ENCODE measurements at regions not wholly inside any gene's neighbourhood (a gene's known extent, or its start where the extent isn't known, plus 50 kb on each side); places are given as distances from the start of the nearest gene placed in this dataset.

- no TSS peak for BruUV-seq (replicated peaks)
- DNase-seq (ENCODE audit: low read depth, low spot score) (no peak), ATAC-seq (no peak)
- intact Hi-C loops (cut with micrococcal nuclease; ENCODE audit: unreplicated experiment) (loop anchor here (10.0 kb wide), 1 partner anchor 141 kb away; no protein-coding TSS in a partner anchor), in situ Hi-C loops (cut with HindIII; ENCODE audit: low pct_unique_long_range_greater_than_20kb, low sequenced_read_pairs) (no loop called here)
- Histone ChIP-seq H3K4me3 (ENCODE audit: low read depth in 2 of 2, low read length in 2 of 2) (no peak overlapping the region), H3K27ac (ENCODE audit: low read length) (no peak overlapping the region), H3K27me3 (ENCODE audit: control insufficient read depth, insufficient read depth, low read length) (no peaks in the 10 kb centered on the region), H3K4me1 (ENCODE audit: control insufficient read depth, insufficient read depth, low read length) (peaks cover 5% of the 10 kb centered on the region), H3K36me3 (ENCODE audit: control insufficient read depth, insufficient read depth, low read length) (no peaks in the 10 kb centered on the region), H3K9me3 (ENCODE audit: control insufficient read depth, insufficient read depth, low read depth, low read length) (no peaks in the 10 kb centered on the region)
- CTCF ChIA-PET: no interaction called here
- no peak for TF ChIP-seq SIN3A (IDR thresholded peaks at IDR 0.05; ENCODE audit: borderline replicate concordance, insufficient read depth, low read depth, low read length)
- no peak for TF ChIP-seq TCF7L2 (IDR thresholded peaks at IDR 0.05; ENCODE audit: low read depth, low read length)
- POLR2A ChIA-PET: no interaction called here
These were observed 146.8 kb upstream of the SOX9 start for GRCh38 chr17:71974051-71974450.

GRCh38 chr17:71975331-71975801 is 145.5 kb upstream of the SOX9 start:
- intact Hi-C loops (cut with micrococcal nuclease; ENCODE audit: unreplicated experiment): loop anchor here (10.0 kb wide), 1 partner anchor 139 kb away; no protein-coding TSS in a partner anchor
- Histone ChIP-seq H3K4me3 (ENCODE audit: low read depth in 2 of 2, low read length in 2 of 2) (peak overlapping the region; percentile 10 to 51), H3K36me3 (ENCODE audit: control insufficient read depth, insufficient read depth, low read length) (no peaks in the 10 kb centered on the region), H3K9me3 (ENCODE audit: control insufficient read depth, insufficient read depth, low read depth, low read length) (no peaks in the 10 kb centered on the region), H3K4me1 (ENCODE audit: control insufficient read depth, insufficient read depth, low read length) (peaks cover 5% of the 10 kb centered on the region), H3K27me3 (ENCODE audit: control insufficient read depth, insufficient read depth, low read length) (no peaks in the 10 kb centered on the region), H3K27ac (ENCODE audit: low read length) (peak overlapping the region; percentile 18)
- no peak for DNase-seq (ENCODE audit: low read depth, low spot score)
- ChIA-PET CTCF (no interaction called here), POLR2A (interaction anchor here (0.7 kb wide), 1 partner anchor 25 kb away, joined by 19 read pairs; no protein-coding TSS in a partner anchor)
- no TSS peak for BruUV-seq (replicated peaks)
- ATAC-seq: peak; percentile 86
- no peak for TF ChIP-seq POLR2AphosphoS5 (IDR thresholded peaks at IDR 0.05; ENCODE audit: low read depth, low read length)
- TF ChIP-seq CTCF (IDR thresholded peaks at IDR 0.05): no peak
- no peak for TF ChIP-seq SIN3A (IDR thresholded peaks at IDR 0.05; ENCODE audit: borderline replicate concordance, insufficient read depth, low read depth, low read length)
- no peak for TF ChIP-seq REST (IDR thresholded peaks at IDR 0.05; ENCODE audit: insufficient read depth in 1 of 2, low read depth in 2 of 2, low read length in 1 of 2)
- TF ChIP-seq TCF7L2 (IDR thresholded peaks at IDR 0.05; ENCODE audit: low read depth, low read length): no peak
- in situ Hi-C loops (cut with HindIII; ENCODE audit: low pct_unique_long_range_greater_than_20kb, low sequenced_read_pairs): no loop called here

- no peaks in the 10 kb centered on the region for H3K36me3 ChIP-seq (ENCODE audit: control insufficient read depth, insufficient read depth, low read length)
- no peaks in the 10 kb centered on the region for H3K9me3 ChIP-seq (ENCODE audit: control insufficient read depth, insufficient read depth, low read depth, low read length)
- peak overlapping the region; percentile 18 for H3K27ac ChIP-seq (ENCODE audit: low read length)
- DNase-seq (ENCODE audit: low read depth, low spot score): peak; percentile 71
- no peaks in the 10 kb centered on the region for H3K27me3 ChIP-seq (ENCODE audit: control insufficient read depth, insufficient read depth, low read length)
- in situ Hi-C loops (cut with HindIII; ENCODE audit: low pct_unique_long_range_greater_than_20kb, low sequenced_read_pairs): no loop called here
- H3K4me3 ChIP-seq (ENCODE audit: low read depth in 2 of 2, low read length in 2 of 2): peak overlapping the region; percentile 10 to 51; a peak in 3 of 4 replicates
- CTCF ChIA-PET: interaction anchor here (0.6 kb wide), 2 partner anchors 347 to 1323 kb away, joined by 4 read pairs; no protein-coding TSS in a partner anchor
- TF ChIP-seq TCF7L2 (IDR thresholded peaks at IDR 0.05; ENCODE audit: low read depth, low read length) (no peak), POLR2AphosphoS5 (IDR thresholded peaks at IDR 0.05; ENCODE audit: low read depth, low read length) (no peak; the same call in 1 of the 2 replicates), SIN3A (IDR thresholded peaks at IDR 0.05; ENCODE audit: borderline replicate concordance, insufficient read depth, low read depth, low read length) (no peak), REST (IDR thresholded peaks at IDR 0.05; ENCODE audit: insufficient read depth in 1 of 2, low read depth in 2 of 2, low read length in 1 of 2) (no peak), CTCF (IDR thresholded peaks at IDR 0.05) (no peak)
- POLR2A ChIA-PET: interaction anchor here (0.7 kb wide), 1 partner anchor 25 kb away, joined by 19 read pairs; no protein-coding TSS in a partner anchor
- intact Hi-C loops (cut with micrococcal nuclease; ENCODE audit: unreplicated experiment): loop anchor here (10.0 kb wide), 1 partner anchor 139 kb away; no protein-coding TSS in a partner anchor
- no TSS peak for BruUV-seq (replicated peaks)
- H3K4me1 ChIP-seq (ENCODE audit: control insufficient read depth, insufficient read depth, low read length): peaks cover 5% of the 10 kb centered on the region
- peak; percentile 98 for ATAC-seq
These were observed 144.7 kb upstream of the SOX9 start for GRCh38 chr17:71976011-71976649.

Measured in Panc1 (cell line).